ENCODE measurements at regions not wholly inside any gene's neighbourhood (a gene's known extent, or its start where the extent isn't known, plus 50 kb on each side); places are given as distances from the start of the nearest gene placed in this dataset.

- H3K36me3 Mint-ChIP-seq: no peaks in the 10 kb centered on the region
- H3K4me3 Mint-ChIP-seq: no peak overlapping the region
Measured at GRCh38 chr11:42205518-42205917, 746.1 kb upstream of the LRRC4C start.

GRCh38 chr11:42225664-42226063, 766.2 kb upstream of the LRRC4C start:
- H3K4me3 Mint-ChIP-seq: no peak overlapping the region
- intact Hi-C loops (cut with micrococcal nuclease): no loop called here
- POLR2A ChIA-PET: no interaction called here
- H3K36me3 Mint-ChIP-seq: no peaks in the 10 kb centered on the region
- no peak overlapping the region for H3K27ac Mint-ChIP-seq
- no peaks in the 10 kb centered on the region for H3K27me3 Mint-ChIP-seq
- H3K4me1 Mint-ChIP-seq (ENCODE audit: low read depth): no peaks in the 10 kb centered on the region
- no peak for DNase-seq
- CTCF ChIA-PET: no interaction called here
- H3K9me3 Mint-ChIP-seq: peaks cover 16% of the 10 kb centered on the region

More at GRCh38 chr11:42205518-42205917, 746.1 kb upstream of the LRRC4C start:
- H3K4me1 Mint-ChIP-seq (ENCODE audit: low read depth): no peaks in the 10 kb centered on the region
- DNase-seq: no peak
- H3K27ac Mint-ChIP-seq: no peak overlapping the region
- POLR2A ChIA-PET: no interaction called here
- intact Hi-C loops (cut with micrococcal nuclease): no loop called here
- H3K9me3 Mint-ChIP-seq: peaks cover 32% of the 10 kb centered on the region
- no peaks in the 10 kb centered on the region for H3K27me3 Mint-ChIP-seq
- CTCF ChIA-PET: no interaction called here

DNA sequence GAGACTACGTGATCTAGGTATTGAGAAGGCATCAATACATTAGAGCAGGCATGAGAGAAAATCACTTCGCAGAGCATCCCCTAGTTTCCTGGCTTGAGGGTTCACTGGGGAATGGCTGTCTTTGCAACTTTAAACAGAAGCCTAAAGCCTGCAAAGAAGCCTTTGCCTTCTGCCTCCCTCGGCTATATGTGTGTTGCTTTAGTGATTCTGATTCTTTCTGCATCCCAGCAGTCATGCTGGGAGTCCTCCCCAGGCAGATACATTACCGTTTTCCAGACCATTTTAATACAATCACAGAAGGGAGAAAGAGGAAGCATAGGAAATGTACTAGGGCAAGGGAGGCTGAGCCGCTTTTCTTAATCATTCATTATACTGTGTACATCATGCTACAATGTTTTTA, 773.2 kb upstream of the LRRC4C start:
- H3K9me3 Mint-ChIP-seq: peaks cover 8% of the 10 kb centered on the region
- POLR2A ChIA-PET: no interaction called here
- H3K36me3 Mint-ChIP-seq: no peaks in the 10 kb centered on the region
- intact Hi-C loops (cut with micrococcal nuclease): no loop called here
- CTCF ChIA-PET: no interaction called here
- H3K4me1 Mint-ChIP-seq (ENCODE audit: low read depth): no peaks in the 10 kb centered on the region
- no peak for DNase-seq
- no peak overlapping the region for H3K4me3 Mint-ChIP-seq
- no peaks in the 10 kb centered on the region for H3K27me3 Mint-ChIP-seq
- no peak overlapping the region for H3K27ac Mint-ChIP-seq

- H3K27me3 Mint-ChIP-seq: no peaks in the 10 kb centered on the region
- H3K4me1 Mint-ChIP-seq (ENCODE audit: low read depth): no peaks in the 10 kb centered on the region
- DNase-seq: no peak
- ChIA-PET CTCF (no interaction called here), POLR2A (no interaction called here)
- H3K36me3 Mint-ChIP-seq: no peaks in the 10 kb centered on the region
- peaks cover 13% of the 10 kb centered on the region for H3K9me3 Mint-ChIP-seq
- intact Hi-C loops (cut with micrococcal nuclease): no loop called here
- no peak overlapping the region for H3K27ac Mint-ChIP-seq
- H3K4me3 Mint-ChIP-seq: no peak overlapping the region
Measured at GRCh38 chr11:42234451-42234951, 775.0 kb upstream of the LRRC4C start.

DNA sequence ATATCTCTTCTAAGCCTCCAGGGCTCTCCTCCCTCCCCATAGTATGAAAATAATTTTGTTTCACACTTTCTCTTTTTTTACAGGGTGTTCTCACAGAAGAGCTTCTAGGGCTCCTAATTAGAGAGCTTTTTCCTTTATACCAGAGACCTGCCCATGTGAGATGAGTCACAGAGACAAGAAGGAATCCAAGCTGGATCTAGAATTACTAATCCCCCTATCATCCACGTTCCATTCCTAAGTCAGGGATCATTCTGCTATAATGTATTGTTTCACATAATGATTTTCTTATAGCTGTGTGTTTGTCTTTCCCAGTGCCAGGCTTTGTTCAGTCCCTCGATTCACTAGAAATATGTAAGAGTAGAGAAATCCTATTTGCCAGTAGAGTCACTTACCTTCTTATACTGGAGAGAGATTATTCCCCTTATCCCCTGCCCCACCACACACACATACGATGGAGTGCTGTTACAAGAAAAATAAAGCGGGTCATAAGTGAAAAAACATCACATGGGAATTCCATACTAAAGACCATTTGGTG, 778.3 kb upstream of the LRRC4C start:
- H3K4me3 Mint-ChIP-seq: no peak overlapping the region
- intact Hi-C loops (cut with micrococcal nuclease): no loop called here
- H3K4me1 Mint-ChIP-seq (ENCODE audit: low read depth): no peaks in the 10 kb centered on the region
- H3K27ac Mint-ChIP-seq: no peak overlapping the region
- no peaks in the 10 kb centered on the region for H3K36me3 Mint-ChIP-seq
- H3K27me3 Mint-ChIP-seq: no peaks in the 10 kb centered on the region
- H3K9me3 Mint-ChIP-seq: peaks cover 11% of the 10 kb centered on the region
- DNase-seq: no peak
- POLR2A ChIA-PET: no interaction called here
- CTCF ChIA-PET: no interaction called here

- no peaks in the 10 kb centered on the region for H3K27me3 Mint-ChIP-seq
- ChIA-PET POLR2A (no interaction called here), CTCF (no interaction called here)
- H3K36me3 Mint-ChIP-seq: no peaks in the 10 kb centered on the region
- no peaks in the 10 kb centered on the region for H3K4me1 Mint-ChIP-seq (ENCODE audit: low read depth)
- no peak overlapping the region for H3K4me3 Mint-ChIP-seq
- peaks cover 11% of the 10 kb centered on the region for H3K9me3 Mint-ChIP-seq
- no peak for DNase-seq
- H3K27ac Mint-ChIP-seq: no peak overlapping the region
- intact Hi-C loops (cut with micrococcal nuclease): no loop called here
Measured at GRCh38 chr11:42239188-42239587, 779.7 kb upstream of the LRRC4C start.

- H3K9me3 Mint-ChIP-seq: peaks cover 4% of the 10 kb centered on the region
- POLR2A ChIA-PET: no interaction called here
- no peak overlapping the region for H3K27ac Mint-ChIP-seq
- DNase-seq: no peak
- CTCF ChIA-PET: no interaction called here
- H3K27me3 Mint-ChIP-seq: no peaks in the 10 kb centered on the region
- intact Hi-C loops (cut with micrococcal nuclease): no loop called here
- no peaks in the 10 kb centered on the region for H3K36me3 Mint-ChIP-seq
- H3K4me3 Mint-ChIP-seq: no peak overlapping the region
- no peaks in the 10 kb centered on the region for H3K4me1 Mint-ChIP-seq (ENCODE audit: low read depth)
Measured at GRCh38 chr11:42243385-42243784, 783.9 kb upstream of the LRRC4C start.

DNA sequence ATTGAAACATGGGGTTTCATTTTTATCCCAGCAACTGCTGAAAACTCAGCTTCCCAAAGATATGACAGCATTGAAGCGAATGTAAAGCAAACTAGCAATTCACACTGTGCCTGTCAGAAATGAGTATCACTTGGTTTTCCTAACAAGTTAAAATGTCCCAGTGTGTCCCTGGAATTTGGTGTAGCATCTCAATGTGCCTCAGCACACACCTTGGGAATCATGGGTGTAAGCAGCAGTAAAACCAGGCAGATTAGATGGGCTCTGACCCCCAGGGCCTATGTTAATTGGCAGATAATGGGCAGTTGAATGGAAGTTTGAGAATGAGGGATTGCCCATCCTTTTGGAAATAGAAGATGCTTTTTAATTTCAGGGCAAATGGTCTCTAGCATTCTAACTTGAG, 784.9 kb upstream of the LRRC4C start:
- no peak overlapping the region for H3K27ac Mint-ChIP-seq
- H3K9me3 Mint-ChIP-seq: peaks cover 8% of the 10 kb centered on the region
- no peaks in the 10 kb centered on the region for H3K27me3 Mint-ChIP-seq
- H3K4me1 Mint-ChIP-seq (ENCODE audit: low read depth): no peaks in the 10 kb centered on the region
- DNase-seq: no peak
- H3K4me3 Mint-ChIP-seq: no peak overlapping the region
- H3K36me3 Mint-ChIP-seq: no peaks in the 10 kb centered on the region
- intact Hi-C loops (cut with micrococcal nuclease): no loop called here
- CTCF ChIA-PET: no interaction called here
- POLR2A ChIA-PET: no interaction called here

- H3K4me3 Mint-ChIP-seq: no peak overlapping the region
- ChIA-PET CTCF (no interaction called here), POLR2A (no interaction called here)
- DNase-seq: no peak
- H3K36me3 Mint-ChIP-seq: no peaks in the 10 kb centered on the region
- H3K9me3 Mint-ChIP-seq: peaks cover 13% of the 10 kb centered on the region
- no peaks in the 10 kb centered on the region for H3K27me3 Mint-ChIP-seq
- no peak overlapping the region for H3K27ac Mint-ChIP-seq
- no peaks in the 10 kb centered on the region for H3K4me1 Mint-ChIP-seq (ENCODE audit: low read depth)
- intact Hi-C loops (cut with micrococcal nuclease): no loop called here
Measured at GRCh38 chr11:42249401-42249800, 789.9 kb upstream of the LRRC4C start.

DNA sequence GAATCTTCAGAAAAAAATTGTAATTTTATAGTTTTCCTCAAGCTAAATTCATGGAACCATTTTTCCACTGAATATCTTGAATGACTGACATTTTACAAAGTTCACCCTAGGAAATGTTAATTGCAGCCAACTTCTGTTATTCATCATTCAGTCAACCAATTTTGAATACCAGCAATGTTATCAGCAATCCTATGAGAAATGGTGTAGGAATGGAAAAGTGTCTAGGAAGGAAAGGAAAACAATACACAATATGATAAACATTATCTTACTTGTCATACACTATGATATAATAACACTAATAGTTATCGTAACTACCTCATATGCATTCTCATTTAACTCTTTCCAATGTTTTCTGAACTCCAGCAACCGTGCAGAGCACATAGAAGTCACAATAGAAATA, 790.5 kb upstream of the LRRC4C start:
- H3K4me1 Mint-ChIP-seq (ENCODE audit: low read depth): no peaks in the 10 kb centered on the region
- POLR2A ChIA-PET: no interaction called here
- intact Hi-C loops (cut with micrococcal nuclease): no loop called here

DNA sequence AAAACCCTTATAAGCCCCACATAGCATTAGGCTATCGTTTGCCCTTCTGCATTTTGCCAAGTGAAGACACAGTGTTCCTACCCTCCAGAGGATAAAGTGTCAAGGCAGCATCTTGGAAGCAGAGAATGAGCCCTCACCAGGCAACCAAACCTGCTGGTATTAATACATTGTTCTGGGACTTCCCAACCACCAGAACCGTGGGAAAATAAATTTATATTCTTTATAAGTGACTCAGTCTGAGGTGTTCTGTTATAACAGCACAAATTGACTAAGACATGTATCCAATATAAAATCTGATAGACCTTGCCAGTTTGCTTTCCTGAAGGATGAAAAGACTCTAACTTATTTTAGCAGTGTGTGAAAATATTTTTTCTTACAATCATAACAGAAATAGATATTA, 792.5 kb upstream of the LRRC4C start:
- Mint-ChIP-seq H3K4me1 (ENCODE audit: low read depth) (no peaks in the 10 kb centered on the region), H3K27me3 (no peaks in the 10 kb centered on the region), H3K36me3 (no peaks in the 10 kb centered on the region), H3K4me3 (no peak overlapping the region), H3K9me3 (peaks cover 12% of the 10 kb centered on the region), H3K27ac (no peak overlapping the region)
- no peak for DNase-seq
- ChIA-PET CTCF (no interaction called here), POLR2A (no interaction called here)
- intact Hi-C loops (cut with micrococcal nuclease): no loop called here

More for the DNA sequence above, 790.5 kb upstream of the LRRC4C start:
- Mint-ChIP-seq H3K27me3 (no peaks in the 10 kb centered on the region), H3K9me3 (peaks cover 12% of the 10 kb centered on the region), H3K4me3 (no peak overlapping the region), H3K36me3 (no peaks in the 10 kb centered on the region), H3K27ac (no peak overlapping the region)
- CTCF ChIA-PET: no interaction called here
- DNase-seq: no peak

DNA sequence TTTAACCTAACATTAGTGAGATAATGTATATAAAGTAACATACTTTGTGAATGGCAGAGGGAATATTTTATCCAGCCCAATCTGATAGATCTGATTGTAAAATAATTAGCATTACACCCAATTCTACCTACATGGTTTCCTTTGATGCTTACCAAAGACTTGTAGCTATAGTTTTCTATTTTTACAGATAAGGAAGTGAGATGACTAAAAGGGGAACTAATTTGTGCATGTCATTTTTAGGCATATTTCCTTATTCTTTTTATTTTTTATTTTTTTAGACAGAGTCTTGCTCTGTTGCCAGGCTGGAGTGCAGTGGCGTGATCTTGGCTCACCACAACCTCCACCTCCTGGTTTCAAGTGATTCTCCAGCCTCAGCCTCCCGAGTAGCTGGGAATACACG, 793.7 kb upstream of the LRRC4C start:
- H3K9me3 Mint-ChIP-seq: peaks cover 12% of the 10 kb centered on the region
- ChIA-PET POLR2A (no interaction called here), CTCF (no interaction called here)
- intact Hi-C loops (cut with micrococcal nuclease): no loop called here
- H3K4me3 Mint-ChIP-seq: no peak overlapping the region
- no peaks in the 10 kb centered on the region for H3K36me3 Mint-ChIP-seq
- H3K27me3 Mint-ChIP-seq: no peaks in the 10 kb centered on the region
- no peak for DNase-seq
- H3K27ac Mint-ChIP-seq: no peak overlapping the region
- no peaks in the 10 kb centered on the region for H3K4me1 Mint-ChIP-seq (ENCODE audit: low read depth)

DNA sequence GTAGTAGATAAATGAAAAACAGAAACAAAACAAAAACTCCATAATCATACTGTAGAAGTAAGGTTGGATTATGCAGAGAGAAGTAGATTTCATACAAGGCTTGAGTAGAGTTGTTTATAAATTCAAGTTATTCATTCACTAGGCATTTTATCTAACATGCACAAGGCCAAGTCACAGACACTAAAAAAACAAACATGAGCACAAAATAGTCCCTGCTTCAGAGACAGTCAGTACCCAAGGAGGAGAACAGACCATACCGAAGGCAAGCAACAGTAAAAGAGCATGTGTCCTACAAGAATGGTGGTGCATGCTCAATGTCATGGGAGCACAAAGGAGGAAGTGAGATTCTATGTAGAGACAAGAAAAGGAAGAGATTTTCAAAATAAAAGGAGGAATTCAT, 796.5 kb upstream of the LRRC4C start:
- Mint-ChIP-seq H3K27ac (no peak overlapping the region), H3K27me3 (no peaks in the 10 kb centered on the region), H3K4me1 (ENCODE audit: low read depth) (no peaks in the 10 kb centered on the region), H3K36me3 (no peaks in the 10 kb centered on the region), H3K9me3 (peaks cover 20% of the 10 kb centered on the region), H3K4me3 (no peak overlapping the region)
- intact Hi-C loops (cut with micrococcal nuclease): no loop called here
- CTCF ChIA-PET: no interaction called here
- DNase-seq: no peak
- POLR2A ChIA-PET: no interaction called here

GRCh38 chr11:42257534-42257933, 798.1 kb upstream of the LRRC4C start:
- DNase-seq: no peak
- ChIA-PET CTCF (interaction anchor here (0.6 kb wide), 1 partner anchor 195 kb away, joined by 4 read pairs; no protein-coding TSS in a partner anchor), POLR2A (no interaction called here)
- Mint-ChIP-seq H3K36me3 (no peaks in the 10 kb centered on the region), H3K27me3 (no peaks in the 10 kb centered on the region), H3K27ac (no peak overlapping the region), H3K4me1 (ENCODE audit: low read depth) (no peaks in the 10 kb centered on the region), H3K4me3 (no peak overlapping the region), H3K9me3 (peaks cover 20% of the 10 kb centered on the region)
- intact Hi-C loops (cut with micrococcal nuclease): no loop called here

Measured in activated CD4-positive, alpha-beta memory T cell treated with anti-CD3 and anti-CD28 coated beads for 36 hours (primary cell).